ENCODE measurements at regions not wholly inside any gene's neighbourhood (a gene's known extent, or its start where the extent isn't known, plus 50 kb on each side); places are given as distances from the start of the nearest gene placed in this dataset.
"Not testable (repeated sequence)": the region's sequence is repeated elsewhere in the genome, so short reads cannot be mapped to it uniquely, and the experiment has no call there.

GRCh38 chr11:83349296-83349695, 63.1 kb upstream of the CCDC90B start:
- DNase-seq (ENCODE audit: low read depth), result no peak
- H3K4me3 ChIP-seq (ENCODE audit: low read length), result no peak overlapping the region
- TF ChIP-seq CTCF (IDR thresholded peaks at IDR 0.05; ENCODE audit: insufficient read depth, low read depth, low read length, missing control alignments), result no peak

- H3K4me3 ChIP-seq (ENCODE audit: low read length); DNase-seq (ENCODE audit: low read depth): not testable (repeated sequence)
Measured at GRCh38 chr11:83346706-83347105, 60.5 kb upstream of the CCDC90B start.

GRCh38 chr11:83344521-83344920, 58.4 kb upstream of the CCDC90B start:
- not testable (repeated sequence) for H3K4me3 ChIP-seq (ENCODE audit: low read length); DNase-seq (ENCODE audit: low read depth)

GRCh38 chr11:83336993-83337392, 50.8 kb upstream of the CCDC90B start:
- no peak for DNase-seq (ENCODE audit: low read depth)
- no peak overlapping the region for H3K4me3 ChIP-seq (ENCODE audit: low read length)
- no peak for TF ChIP-seq CTCF (IDR thresholded peaks at IDR 0.05; ENCODE audit: insufficient read depth, low read depth, low read length, missing control alignments)
